HCT116 (cell line): ENCODE measurements at regions not wholly inside any gene's neighbourhood (a gene's known extent, or its start where the extent isn't known, plus 50 kb on each side); places are given as distances from the start of the nearest gene placed in this dataset.

Experiments used
- ATAC-seq: fragments of 200-7000 bp; cut with Tn5 transposase; 2 replicates; pipeline ENCODE4 v1.9.1; 2020; ENCODE audit warnings: mild to moderate bottlenecking, moderate library complexity
- BruUV-seq: library from RNA; stranded (reverse); fragments of 400-500 nt; replicated peaks from 2 replicates; lab custom pipeline; 2021; lab: Mats Ljungman, UMichigan
- CTCF ChIA-PET: fragments of 300-600 bp; sonication (Branson Sonifier 250); formaldehyde crosslinking; loops from one replicate; lab custom pipeline; 2021; ENCODE audit warnings: antibody characterized with exemption; lab: Charles Lee
- POLR2A ChIA-PET: fragments of 300-600, 350-600 bp; sonication (Branson Sonifier 250); formaldehyde crosslinking; loops from one replicate; lab custom pipeline; 2021; ENCODE audit warnings: antibody characterized with exemption; lab: Charles Lee
- RAD21 ChIA-PET, 2 experiments: fragments of 300-600 bp; sonication (Branson Sonifier 250); formaldehyde crosslinking; loops; one replicate each; lab custom pipeline; 2023; ENCODE audit warnings: low total read pairs in 2 of 2; ENCODE audit not compliant: uncharacterized antibody in 2 of 2, unreplicated experiment in 2 of 2, low non-redundant PET in 1 of 2; lab: Charles Lee
- DNase-seq: peaks from one replicate; pipeline ENCODE4 v3.0.0-alpha.2; 2010; ENCODE audit warnings: low read depth, low spot score
- H2AFZ ChIP-seq: fragments of 200-600 bp; shearing (Covaris generic), sonication (generic); 2 replicates; pipeline ENCODE4 v1.6.1; 2017; ENCODE audit warnings: low read depth, mixed run types, mixed read lengths, antibody characterized with exemption, low read length; ENCODE audit not compliant: poor library complexity, severe bottlenecking
- H3K27ac ChIP-seq: 2 replicates; pipeline ENCODE4 v1.5.1; 2012; ENCODE audit warnings: low read depth, low read length
- H3K27me3 ChIP-seq: fragments of 200-600 bp; sonication (generic); 2 replicates; pipeline ENCODE4 v1.6.1; 2016; ENCODE audit warnings: mixed run types, low read length, mixed read lengths; ENCODE audit not compliant: insufficient read depth
- H3K36me3 ChIP-seq, 2 experiments: fragments of 200-500 bp in 1 of 2; fragments of 200-600 bp in 1 of 2; sonication (Bioruptor generic) in 1 of 2; sonication (generic) in 1 of 2; 2 replicates each; pipeline versions ENCODE4 v1.5.1 to v1.6.1; 2014 to 2016; ENCODE audit warnings: low read length in 2 of 2, inconsistent platforms in 1 of 2, mixed read lengths in 1 of 2, mixed run types in 1 of 2; ENCODE audit not compliant: insufficient read depth in 2 of 2, control insufficient read depth in 1 of 2
- H3K4me1 ChIP-seq, 2 experiments: fragments of 200-600 bp in 1 of 2; sonication (generic) in 1 of 2; 2 replicates each; pipeline versions ENCODE4 v1.5.1 to v1.6.1; 2012 to 2017; ENCODE audit warnings: low read length in 2 of 2, inconsistent platforms in 1 of 2, mild to moderate bottlenecking in 1 of 2, mixed read lengths in 1 of 2, mixed run types in 1 of 2, moderate library complexity in 1 of 2; ENCODE audit not compliant: insufficient read depth in 2 of 2, control insufficient read depth in 1 of 2
- H3K4me2 ChIP-seq: fragments of 200-600 bp; sonication (generic); 2 replicates; pipeline ENCODE4 v1.6.1; 2017; ENCODE audit warnings: mixed run types, low read length, mixed read lengths
- H3K4me3 ChIP-seq, 2 experiments: fragments of 200-600 bp in 1 of 2; sonication (generic) in 1 of 2; replicated peaks in 1 of 2; 2 replicates each; pipeline ENCODE4 v1.5.1; 2011 to 2016; ENCODE audit warnings: low read length in 2 of 2, control low read depth in 1 of 2, low read depth in 1 of 2, mild to moderate bottlenecking in 1 of 2, mixed read lengths in 1 of 2, mixed run types in 1 of 2
- H3K79me2 ChIP-seq: fragments of 200-600 bp; sonication (generic); 2 replicates; pipeline ENCODE4 v1.6.1; 2017; ENCODE audit warnings: mild to moderate bottlenecking, mixed run types, low read length, moderate library complexity, mixed read lengths; ENCODE audit not compliant: insufficient read depth
- H3K9ac ChIP-seq: fragments of 200-600 bp; sonication (generic); 2 replicates; pipeline ENCODE4 v1.6.1; 2016; ENCODE audit warnings: low read length, mixed read lengths
- H3K9me2 ChIP-seq: fragments of 200-600 bp; sonication (generic), shearing (Covaris generic); 2 replicates; pipeline ENCODE4 v1.6.1; 2017; ENCODE audit warnings: mixed run types, mild to moderate bottlenecking, moderate library complexity; ENCODE audit not compliant: insufficient read depth
- H3K9me3 ChIP-seq, 2 experiments: fragments of 200-500 bp in 1 of 2; fragments of 200-600 bp in 1 of 2; sonication (Bioruptor generic) in 1 of 2; sonication (generic) in 1 of 2; 2 replicates each; pipeline ENCODE4 v1.6.1; 2014 to 2017; ENCODE audit warnings: low read length in 2 of 2, mixed read lengths in 2 of 2, inconsistent platforms in 1 of 2, low read depth in 1 of 2, mild to moderate bottlenecking in 1 of 2, mixed run types in 1 of 2, moderate library complexity in 1 of 2; ENCODE audit not compliant: control insufficient read depth in 1 of 2, insufficient read depth in 1 of 2
- H4K20me1 ChIP-seq: fragments of 200-600 bp; sonication (generic), shearing (Covaris generic); 2 replicates; pipeline ENCODE4 v1.6.1; 2017; ENCODE audit warnings: mixed run types, mild to moderate bottlenecking, moderate library complexity; ENCODE audit not compliant: insufficient read depth
- ATF3 ChIP-seq: IDR thresholded peaks from 2 replicates; pipeline ENCODE4 v1.6.1; 2012
- CBX3 ChIP-seq: IDR thresholded peaks from 2 replicates; pipeline ENCODE4 v1.6.1; 2012; ENCODE audit warnings: low read depth
- CEBPB ChIP-seq: IDR thresholded peaks from 2 replicates; pipeline ENCODE4 v1.6.1; 2012; ENCODE audit warnings: low read depth
- EGR1 ChIP-seq: IDR thresholded peaks from 2 replicates; pipeline ENCODE4 v1.6.1; 2012; ENCODE audit warnings: low read depth
- ELF1 ChIP-seq: IDR thresholded peaks from 2 replicates; pipeline ENCODE4 v1.6.1; 2012; ENCODE audit warnings: low read depth, borderline replicate concordance
- EZH2 ChIP-seq: fragments of 200-600 bp; sonication (generic); IDR thresholded peaks from 2 replicates; pipeline ENCODE4 v1.6.1; 2017; ENCODE audit warnings: antibody characterized with exemption, mixed run types
- MAX ChIP-seq: IDR thresholded peaks from 2 replicates; pipeline ENCODE4 v1.6.1; 2012
- POLR2AphosphoS5 ChIP-seq: IDR thresholded peaks from 2 replicates; pipeline ENCODE4 v1.6.1; 2011; ENCODE audit warnings: mild to moderate bottlenecking, low read depth, low read length, moderate library complexity
- RAD21 ChIP-seq: IDR thresholded peaks from 2 replicates; pipeline ENCODE4 v1.6.1; 2012; ENCODE audit warnings: low read depth, mild to moderate bottlenecking
- SIN3A ChIP-seq: IDR thresholded peaks from 2 replicates; pipeline ENCODE4 v1.6.1; 2012; ENCODE audit warnings: low read depth
- SP1 ChIP-seq: IDR thresholded peaks from 2 replicates; pipeline ENCODE4 v1.6.1; 2012; ENCODE audit warnings: low read depth
- SRF ChIP-seq: IDR thresholded peaks from 2 replicates; pipeline ENCODE4 v1.6.1; 2012; ENCODE audit warnings: low read depth
- TCF7L2 ChIP-seq: IDR thresholded peaks from 2 replicates; pipeline ENCODE4 v1.7.0; 2011; ENCODE audit warnings: borderline replicate concordance, inconsistent platforms; ENCODE audit not compliant: insufficient read depth, insufficient read length; ENCODE audit errors: extremely low read depth
- ZBTB33 ChIP-seq: IDR thresholded peaks from 2 replicates; pipeline ENCODE4 v1.6.1; 2011; ENCODE audit warnings: mild to moderate bottlenecking, low read length, moderate library complexity; ENCODE audit not compliant: insufficient replicate concordance; ENCODE audit errors: extremely low read depth
- ZFX ChIP-seq: fragments of 450-650 bp; IDR thresholded peaks from 2 replicates; pipeline ENCODE4 v1.6.1; 2017
- ZNF274 ChIP-seq: fragments of 200-500 bp; sonication (Bioruptor generic); IDR thresholded peaks from 2 replicates; pipeline ENCODE4 v1.6.1; 2014; ENCODE audit warnings: mild to moderate bottlenecking, low read depth, low read length, inconsistent platforms
- intact Hi-C: fragments of 100-400 bp; cut with micrococcal nuclease; formaldehyde crosslinking; loops from 2 replicates; pipeline ENCODE4 v1.10.0; 2022

- Histone ChIP-seq H3K79me2 (no peaks in the 10 kb centered on the region), H2AFZ (no peak overlapping the region), H3K4me3 (no peak overlapping the region), H3K36me3 (no peaks in the 10 kb centered on the region), H3K4me2 (no peak overlapping the region), H3K9me2 (no peaks in the 10 kb centered on the region), H4K20me1 (no peaks in the 10 kb centered on the region), H3K27ac (no peak overlapping the region), H3K9ac (no peak overlapping the region), H3K9me3 (peaks cover 6 to 16% of the 10 kb centered on the region in 2 experiments; a peak in 2 of 4 replicates), H3K27me3 (no peaks in the 10 kb centered on the region), H3K4me1 (no peaks in the 10 kb centered on the region)
- ChIA-PET RAD21 (no interaction called here), POLR2A (no interaction called here), CTCF (no interaction called here)
- ATAC-seq (no peak), DNase-seq (no peak)
- no TSS peak for BruUV-seq
- TF ChIP-seq ZFX: no peak
- TF ChIP-seq ZBTB33: no peak
- TF ChIP-seq EZH2: no peak
- TF ChIP-seq CBX3: no peak
- TF ChIP-seq RAD21: no peak
- TF ChIP-seq POLR2AphosphoS5: no peak
- intact Hi-C loops: no loop called here
These were observed 647.1 kb upstream of the ZWINT start for GRCh38 chr10:57008189-57008588.

GRCh38 chr10:56991591-56992069 is 630.6 kb upstream of the ZWINT start:
- no peaks in the 10 kb centered on the region for H3K9me2 ChIP-seq
- ChIA-PET CTCF (no interaction called here), POLR2A (no interaction called here), RAD21 (no interaction called here)
- DNase-seq: no peak
- H3K27ac ChIP-seq: no peak overlapping the region
- no peaks in the 10 kb centered on the region for H3K36me3 ChIP-seq
- H3K27me3 ChIP-seq: no peaks in the 10 kb centered on the region
- TF ChIP-seq TCF7L2: no peak
- TF ChIP-seq CEBPB: no peak
- no peak for TF ChIP-seq SIN3A
- no peak for TF ChIP-seq ZFX
- TF ChIP-seq CBX3: no peak
- TF ChIP-seq EGR1: no peak
- TF ChIP-seq MAX: no peak
- TF ChIP-seq RAD21: no peak
- TF ChIP-seq ELF1: no peak
- no peak for TF ChIP-seq ATF3
- TF ChIP-seq EZH2: no peak
- TF ChIP-seq SP1: no peak
- TF ChIP-seq SRF: no peak
- no peak for TF ChIP-seq ZBTB33
- no peak for TF ChIP-seq ZNF274
- no peak overlapping the region for H3K4me2 ChIP-seq
- intact Hi-C loops: no loop called here
- no peak for ATAC-seq
- no TSS peak for BruUV-seq
- H3K9ac ChIP-seq: no peak overlapping the region
- no peaks in the 10 kb centered on the region for H4K20me1 ChIP-seq
- peaks cover 0 to 17% of the 10 kb centered on the region in 2 experiments; a peak in 2 of 4 replicates for H3K9me3 ChIP-seq
- no peaks in the 10 kb centered on the region for H3K4me1 ChIP-seq
- no peak overlapping the region for H2AFZ ChIP-seq
- H3K79me2 ChIP-seq: no peaks in the 10 kb centered on the region
- no peak overlapping the region for H3K4me3 ChIP-seq
